ENCODE measurements at regions not wholly inside any gene's neighbourhood (a gene's known extent, or its start where the extent isn't known, plus 50 kb on each side); places are given as distances from the start of the nearest gene placed in this dataset.
A peak's percentile ranks its signal among the peaks of the same experiment; 100 is the strongest.
"Not testable (repeated sequence)": the region's sequence is repeated elsewhere in the genome, so short reads cannot be mapped to it uniquely, and the experiment has no call there.

- DNase-seq (ENCODE audit: low read depth in 2 of 3, low spot score in 2 of 3), result no peak
Measured at GRCh38 chr7:125085084-125085483, 155.5 kb upstream of the POT1 start.

GRCh38 chr7:125084196-125084595, 154.6 kb upstream of the POT1 start:
- no peak for DNase-seq (ENCODE audit: low read depth in 2 of 3, low spot score in 2 of 3)

GRCh38 chr7:125074141-125074540, 144.5 kb upstream of the POT1 start:
- no peak for DNase-seq (ENCODE audit: low read depth in 2 of 3, low spot score in 2 of 3)

GRCh38 chr7:125065546-125065945, 135.9 kb upstream of the POT1 start:
- DNase-seq (ENCODE audit: low read depth in 2 of 3, low spot score in 2 of 3), result no peak

- DNase-seq (ENCODE audit: low read depth in 2 of 3, low spot score in 2 of 3), result no peak
Measured at GRCh38 chr7:125065001-125065400, 135.4 kb upstream of the POT1 start.

GRCh38 chr7:125061776-125062397, 132.3 kb upstream of the POT1 start:
- peak in 2 of 3 donors; percentile 58 to 75 for DNase-seq (ENCODE audit: low read depth in 2 of 3, low spot score in 2 of 3)

GRCh38 chr7:125061083-125061745, 131.6 kb upstream of the POT1 start:
- not testable (repeated sequence) for DNase-seq (ENCODE audit: low read depth in 2 of 3, low spot score in 2 of 3)

- peak in 1 of 3 donors; percentile 36 for DNase-seq (ENCODE audit: low read depth in 2 of 3, low spot score in 2 of 3)
Measured at GRCh38 chr7:125059861-125060456, 130.3 kb upstream of the POT1 start.

GRCh38 chr7:125057963-125058362, 128.3 kb upstream of the POT1 start:
- no peak for DNase-seq (ENCODE audit: low read depth in 2 of 3, low spot score in 2 of 3)

GRCh38 chr7:125055376-125055775, 125.8 kb upstream of the POT1 start:
- DNase-seq (ENCODE audit: low read depth in 2 of 3, low spot score in 2 of 3), result no peak

GRCh38 chr7:125046767-125047166, 117.1 kb upstream of the POT1 start:
- no peak for DNase-seq (ENCODE audit: low read depth in 2 of 3, low spot score in 2 of 3)

GRCh38 chr7:125033506-125033905, 103.9 kb upstream of the POT1 start:
- no peak for DNase-seq (ENCODE audit: low read depth in 2 of 3, low spot score in 2 of 3)

- DNase-seq (ENCODE audit: low read depth in 2 of 3, low spot score in 2 of 3), result no peak
Measured at GRCh38 chr7:125032943-125033342, 103.3 kb upstream of the POT1 start.

- no peak for DNase-seq (ENCODE audit: low read depth in 2 of 3, low spot score in 2 of 3)
Measured at GRCh38 chr7:125030756-125031387, 101.2 kb upstream of the POT1 start.

GRCh38 chr7:125025620-125026019, 96.0 kb upstream of the POT1 start:
- DNase-seq (ENCODE audit: low read depth in 2 of 3, low spot score in 2 of 3), result no peak

GRCh38 chr7:125020801-125021200, 91.2 kb upstream of the POT1 start:
- DNase-seq (ENCODE audit: low read depth in 2 of 3, low spot score in 2 of 3), result no peak

- DNase-seq (ENCODE audit: low read depth in 2 of 3, low spot score in 2 of 3), result no peak
Measured at GRCh38 chr7:125010540-125010939, 80.9 kb upstream of the POT1 start.

GRCh38 chr7:124996778-124997177, 67.2 kb upstream of the POT1 start:
- DNase-seq (ENCODE audit: low read depth in 2 of 3, low spot score in 2 of 3), result no peak

GRCh38 chr7:124992851-124993562, 63.4 kb upstream of the POT1 start:
- DNase-seq (ENCODE audit: low read depth in 2 of 3, low spot score in 2 of 3), result no peak

- DNase-seq (ENCODE audit: low read depth in 2 of 3, low spot score in 2 of 3), result no peak
Measured at GRCh38 chr7:124989911-124990310, 60.3 kb upstream of the POT1 start.

All from hematopoietic multipotent progenitor cell (in vitro differentiated cells).